Thyroid gland (tissue), 4 donors: ENCODE measurements at regions not wholly inside any gene's neighbourhood (a gene's known extent, or its start where the extent isn't known, plus 50 kb on each side); places are given as distances from the start of the nearest gene placed in this dataset.

Source experiments
- POLR2A ChIP-seq, 2 donors: fragments of 450-650 bp; IDR thresholded peaks; one replicate each; pipeline ENCODE4 v1.6.1; 2017; ENCODE audit warnings: antibody characterized with exemption in 2 of 2, mild to moderate bottlenecking in 2 of 2, moderate library complexity in 1 of 2
- TF ChIP-seq, protein P1 (sequence below), 6 experiments: fragments of 200-600 bp in 3 of 6; fragments of 450-650 bp in 3 of 6; sonication (generic) in 3 of 6; IDR thresholded peaks; one replicate each; pipeline ENCODE4 v1.5.1; 2016 to 2019; ENCODE audit warnings: antibody characterized with exemption in 6 of 6, mild to moderate bottlenecking in 2 of 6, inconsistent platforms in 1 of 6, moderate library complexity in 1 of 6

- TF ChIP-seq, protein P1, sequence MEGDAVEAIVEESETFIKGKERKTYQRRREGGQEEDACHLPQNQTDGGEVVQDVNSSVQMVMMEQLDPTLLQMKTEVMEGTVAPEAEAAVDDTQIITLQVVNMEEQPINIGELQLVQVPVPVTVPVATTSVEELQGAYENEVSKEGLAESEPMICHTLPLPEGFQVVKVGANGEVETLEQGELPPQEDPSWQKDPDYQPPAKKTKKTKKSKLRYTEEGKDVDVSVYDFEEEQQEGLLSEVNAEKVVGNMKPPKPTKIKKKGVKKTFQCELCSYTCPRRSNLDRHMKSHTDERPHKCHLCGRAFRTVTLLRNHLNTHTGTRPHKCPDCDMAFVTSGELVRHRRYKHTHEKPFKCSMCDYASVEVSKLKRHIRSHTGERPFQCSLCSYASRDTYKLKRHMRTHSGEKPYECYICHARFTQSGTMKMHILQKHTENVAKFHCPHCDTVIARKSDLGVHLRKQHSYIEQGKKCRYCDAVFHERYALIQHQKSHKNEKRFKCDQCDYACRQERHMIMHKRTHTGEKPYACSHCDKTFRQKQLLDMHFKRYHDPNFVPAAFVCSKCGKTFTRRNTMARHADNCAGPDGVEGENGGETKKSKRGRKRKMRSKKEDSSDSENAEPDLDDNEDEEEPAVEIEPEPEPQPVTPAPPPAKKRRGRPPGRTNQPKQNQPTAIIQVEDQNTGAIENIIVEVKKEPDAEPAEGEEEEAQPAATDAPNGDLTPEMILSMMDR (IDR thresholded peaks at IDR 0.05) = no peak
- no peak for TF ChIP-seq POLR2A (IDR thresholded peaks at IDR 0.05)
These were observed 197.5 kb upstream of the C2CD4B start for GRCh38 chr15:62362608-62363007.
